NB4 (cell line): ENCODE measurements at regions not wholly inside any gene's neighbourhood (a gene's known extent, or its start where the extent isn't known, plus 50 kb on each side); places are given as distances from the start of the nearest gene placed in this dataset.

Experiments used
- POLR2A ChIP-seq: IDR thresholded peaks from 2 replicates; pipeline ENCODE4 v1.6.1; 2011; ENCODE audit warnings: mild to moderate bottlenecking; ENCODE audit not compliant: insufficient read length; ENCODE audit errors: extremely low read depth
- TF ChIP-seq, protein P1 (sequence below): IDR thresholded peaks from one replicate; pipeline ENCODE4 v1.5.1; 2012; ENCODE audit warnings: low read depth, low read length

DNA sequence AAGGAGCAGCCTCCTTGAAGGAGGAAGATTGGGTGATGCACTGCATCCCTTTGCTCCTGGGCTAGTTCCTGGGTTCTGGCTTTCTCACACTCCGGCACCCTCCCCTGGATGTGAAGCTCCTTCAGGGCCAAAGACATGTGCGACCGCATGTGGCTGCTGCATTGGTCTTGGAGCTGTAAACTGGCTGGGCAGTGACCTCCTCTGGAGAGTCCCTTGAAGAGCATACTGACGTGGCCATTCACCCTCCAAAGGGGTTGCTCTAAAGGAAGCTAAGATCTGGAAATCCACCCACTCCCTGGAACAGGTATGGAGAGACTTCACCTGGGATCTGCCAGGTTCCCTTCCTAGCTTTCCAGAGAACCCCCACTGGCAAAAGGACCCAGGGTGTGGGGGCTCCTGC is 62.1 kb downstream of the TMEM17 start:
- no peak for TF ChIP-seq POLR2A
- TF ChIP-seq, protein P1, sequence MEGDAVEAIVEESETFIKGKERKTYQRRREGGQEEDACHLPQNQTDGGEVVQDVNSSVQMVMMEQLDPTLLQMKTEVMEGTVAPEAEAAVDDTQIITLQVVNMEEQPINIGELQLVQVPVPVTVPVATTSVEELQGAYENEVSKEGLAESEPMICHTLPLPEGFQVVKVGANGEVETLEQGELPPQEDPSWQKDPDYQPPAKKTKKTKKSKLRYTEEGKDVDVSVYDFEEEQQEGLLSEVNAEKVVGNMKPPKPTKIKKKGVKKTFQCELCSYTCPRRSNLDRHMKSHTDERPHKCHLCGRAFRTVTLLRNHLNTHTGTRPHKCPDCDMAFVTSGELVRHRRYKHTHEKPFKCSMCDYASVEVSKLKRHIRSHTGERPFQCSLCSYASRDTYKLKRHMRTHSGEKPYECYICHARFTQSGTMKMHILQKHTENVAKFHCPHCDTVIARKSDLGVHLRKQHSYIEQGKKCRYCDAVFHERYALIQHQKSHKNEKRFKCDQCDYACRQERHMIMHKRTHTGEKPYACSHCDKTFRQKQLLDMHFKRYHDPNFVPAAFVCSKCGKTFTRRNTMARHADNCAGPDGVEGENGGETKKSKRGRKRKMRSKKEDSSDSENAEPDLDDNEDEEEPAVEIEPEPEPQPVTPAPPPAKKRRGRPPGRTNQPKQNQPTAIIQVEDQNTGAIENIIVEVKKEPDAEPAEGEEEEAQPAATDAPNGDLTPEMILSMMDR = no peak
